ENCODE measurements at regions not wholly inside any gene's neighbourhood (a gene's known extent, or its start where the extent isn't known, plus 50 kb on each side); places are given as distances from the start of the nearest gene placed in this dataset.

- DNase-seq: no peak
Measured at GRCh38 chr2:41924709-41925408, 123.0 kb upstream of the PKDCC start.

DNA sequence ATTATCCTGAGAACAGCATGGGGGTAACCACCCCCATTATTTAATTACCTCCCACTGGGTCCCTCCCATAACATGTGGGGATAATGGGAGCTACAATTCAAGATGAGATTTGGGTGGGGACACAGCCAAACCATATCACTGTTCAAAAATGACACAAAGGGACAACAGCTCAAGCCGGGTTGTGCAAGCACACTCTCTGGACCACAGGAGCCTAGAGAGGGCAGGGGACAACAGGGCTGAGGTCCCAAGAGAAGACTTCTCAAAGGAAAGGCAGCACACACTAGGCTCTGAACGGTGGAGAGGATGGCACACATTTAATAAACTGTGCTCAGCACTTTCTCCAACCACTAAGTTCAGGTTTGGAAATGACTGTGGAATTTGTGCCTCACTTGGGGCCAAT, 122.1 kb upstream of the PKDCC start:
- no peak for DNase-seq

DNA sequence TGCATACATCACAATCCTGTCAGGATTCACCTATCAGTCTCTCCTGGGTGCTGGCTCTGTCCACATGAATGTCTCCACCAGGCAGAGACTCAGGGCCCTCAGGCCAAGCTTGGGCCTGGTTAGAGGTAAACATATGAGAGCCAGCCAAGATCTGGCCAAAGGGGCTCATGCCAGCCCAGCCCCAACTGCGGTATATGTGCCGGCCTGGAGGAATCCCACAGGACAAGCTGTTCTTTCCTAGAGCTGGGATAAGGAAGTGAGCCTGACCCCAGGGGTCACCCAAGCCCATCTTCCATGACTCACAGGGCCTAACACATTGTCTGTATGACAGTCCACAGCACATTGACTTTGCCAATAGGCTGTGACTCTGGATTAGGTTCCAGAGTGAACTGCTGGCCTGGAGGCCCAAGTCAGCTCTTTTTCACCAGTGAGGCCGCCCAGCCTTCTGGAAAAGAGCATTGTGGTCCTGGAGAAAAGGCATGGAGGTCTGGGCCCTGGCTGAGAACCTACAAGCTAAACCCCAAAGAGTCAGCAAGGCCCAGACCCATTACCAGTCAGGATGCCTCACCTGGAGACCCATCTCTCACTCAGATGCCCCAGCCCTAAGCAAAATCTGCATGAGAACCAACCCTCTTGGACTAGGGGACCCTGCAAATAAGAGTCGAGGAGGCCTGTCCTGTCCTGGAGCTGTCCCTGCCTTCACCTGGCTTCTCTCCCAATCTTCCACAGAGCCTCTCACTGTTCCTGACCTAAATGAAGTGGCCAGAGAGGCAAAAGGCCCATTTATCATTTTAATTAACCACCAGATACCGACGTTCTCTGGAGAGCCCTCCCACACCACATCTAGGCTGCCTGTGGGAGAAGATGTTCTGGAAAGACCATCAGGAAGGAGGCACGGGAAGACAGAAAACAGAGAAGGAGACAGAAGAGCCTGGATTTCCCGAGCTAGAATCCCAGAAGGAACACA, 120.9 kb upstream of the PKDCC start:
- DNase-seq: no peak

DNA sequence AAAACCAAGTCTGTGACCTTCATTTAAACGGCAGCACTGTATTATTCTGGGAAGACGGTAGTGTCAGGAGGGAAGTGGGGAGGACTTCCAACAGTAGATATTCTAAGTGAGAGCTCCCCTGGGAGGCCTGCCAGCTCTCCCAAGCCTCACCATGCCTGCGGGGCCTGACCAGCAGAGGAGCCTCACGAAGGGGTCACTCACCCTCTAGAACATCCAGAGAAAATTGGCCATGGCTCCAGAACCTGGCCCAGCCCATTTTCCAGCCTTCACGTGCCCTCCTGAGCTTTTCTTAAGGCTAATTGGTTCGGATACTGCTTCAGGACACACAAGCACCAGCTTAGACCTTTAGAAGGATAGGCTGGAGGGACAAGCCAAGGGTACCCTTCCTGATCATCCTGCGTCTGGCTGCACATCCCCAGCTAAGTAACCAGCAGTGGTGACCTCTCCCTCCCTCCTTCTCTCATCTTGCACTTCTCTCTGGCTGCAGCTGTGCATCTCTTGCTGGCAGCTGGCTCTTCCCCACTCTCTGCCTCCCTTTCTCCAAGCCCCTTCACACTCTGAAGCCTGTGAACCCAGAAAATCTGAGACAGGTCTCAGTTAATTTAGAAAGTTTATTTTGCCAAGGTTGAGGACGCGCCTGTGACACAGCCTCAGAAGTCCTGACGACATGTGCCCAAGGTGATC, 120.1 kb upstream of the PKDCC start:
- DNase-seq: no peak

DNA sequence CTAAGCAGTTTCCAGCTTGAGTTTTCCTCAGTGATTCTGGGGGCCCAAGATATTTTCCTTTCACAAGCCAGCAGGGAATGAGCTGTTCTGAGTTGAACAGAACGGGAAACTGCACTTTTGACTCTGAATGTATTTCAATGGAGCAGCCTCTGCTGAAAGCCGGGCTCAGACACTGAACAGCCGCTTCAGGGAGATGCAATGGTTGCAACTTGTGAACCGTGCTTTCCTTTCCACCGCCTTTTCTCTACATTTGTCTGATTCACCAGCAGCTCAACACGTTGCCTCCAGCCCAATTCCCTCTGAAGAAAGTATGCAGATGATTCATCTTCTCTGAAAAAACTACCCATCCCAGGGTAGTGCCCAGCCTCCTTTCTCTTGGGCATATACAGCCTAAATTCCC, 119.3 kb upstream of the PKDCC start:
- DNase-seq: no peak

DNA sequence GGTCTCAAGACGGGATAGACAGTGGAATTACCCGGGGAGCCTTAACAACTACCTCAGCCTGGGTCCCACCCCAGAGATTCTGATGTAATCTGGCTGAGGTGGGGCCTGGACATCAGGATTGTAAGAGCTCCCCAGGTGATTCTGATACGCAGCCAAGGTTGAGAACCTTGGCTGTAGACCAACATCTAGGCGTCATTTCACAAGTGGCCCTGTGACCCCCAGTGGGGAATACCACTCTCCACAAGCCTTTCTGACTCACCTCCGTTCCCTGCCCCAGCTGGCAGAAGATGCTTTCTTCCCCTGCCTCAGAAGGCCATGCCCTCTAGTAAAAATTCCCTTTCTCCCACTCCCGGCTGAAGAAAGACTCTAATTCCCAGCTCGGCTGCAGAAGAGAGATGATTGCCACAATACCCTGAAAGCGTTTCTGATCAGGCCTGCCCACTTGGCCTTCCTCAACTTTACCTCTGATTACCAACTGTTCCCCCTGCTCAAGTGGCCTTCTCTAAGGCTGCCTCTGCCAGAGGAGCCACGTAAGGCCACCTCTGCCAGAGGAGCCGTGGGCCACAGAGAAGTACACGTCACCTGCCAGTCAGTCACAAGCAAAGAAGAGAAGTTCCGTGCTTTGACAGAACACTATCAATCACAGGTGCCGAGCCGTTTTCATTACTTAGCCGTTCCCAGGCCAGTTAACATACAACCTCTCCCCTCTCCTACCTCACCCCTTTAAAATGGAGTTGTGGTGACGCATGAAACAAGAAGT, 116.8 kb upstream of the PKDCC start:
- no peak for DNase-seq

DNA sequence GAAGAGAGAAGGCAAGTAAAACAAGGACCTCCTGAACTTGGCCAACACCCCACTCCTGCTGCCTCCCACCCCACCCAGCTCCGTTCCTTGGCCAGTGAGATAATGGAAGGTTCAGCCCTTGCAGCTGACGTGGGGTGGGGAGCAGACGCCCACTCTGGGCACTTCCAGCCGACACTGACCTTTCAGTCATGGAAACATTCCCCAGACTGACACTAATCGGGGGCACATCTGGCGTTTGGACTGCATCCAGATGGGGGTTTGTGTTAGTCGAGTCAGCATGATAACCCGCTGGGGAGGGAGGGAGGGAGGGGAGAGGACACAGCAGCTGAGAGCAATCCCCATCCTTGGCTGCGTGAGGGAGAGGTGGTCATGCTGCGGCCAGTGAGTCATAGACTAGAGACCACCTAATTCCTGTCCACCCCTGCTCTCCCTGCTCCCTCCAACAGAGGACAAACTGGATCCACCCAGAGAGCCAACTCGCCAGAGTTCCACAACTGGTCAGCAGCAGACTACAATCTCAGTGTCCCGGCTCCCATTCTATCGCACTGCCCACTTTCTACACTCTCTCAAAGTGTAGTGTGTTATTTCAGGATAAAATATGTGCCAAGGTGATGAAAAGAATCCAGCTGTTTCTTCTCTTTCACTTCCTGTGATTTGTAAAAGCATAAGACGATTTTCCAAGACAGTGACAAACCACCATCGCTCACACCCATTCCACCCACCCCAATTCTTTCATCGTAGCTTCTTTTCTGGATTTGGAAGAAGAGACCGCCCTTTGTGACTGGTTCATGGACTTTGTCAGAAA, 115.4 kb upstream of the PKDCC start:
- no peak for DNase-seq

DNA sequence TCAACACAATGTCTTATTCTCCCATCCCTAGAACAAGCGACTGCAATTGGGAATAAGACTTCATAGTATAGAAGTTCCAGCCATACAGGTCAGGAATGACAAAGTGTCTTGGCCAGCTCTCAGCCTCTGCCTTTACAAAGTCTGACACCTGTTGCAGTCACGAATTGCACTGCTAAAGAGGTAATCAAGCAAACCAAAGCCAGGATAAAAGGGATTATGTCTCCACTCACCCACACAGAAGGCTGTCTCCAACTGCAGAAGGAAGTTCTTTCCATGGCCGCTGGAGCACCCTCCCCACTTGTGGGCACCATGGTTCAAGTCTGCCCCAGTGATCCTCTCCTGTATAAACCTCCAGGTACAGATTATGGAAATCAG, 114.8 kb upstream of the PKDCC start:
- DNase-seq: no peak

GRCh38 chr2:41933585-41934320, 114.1 kb upstream of the PKDCC start:
- no peak for DNase-seq

DNA sequence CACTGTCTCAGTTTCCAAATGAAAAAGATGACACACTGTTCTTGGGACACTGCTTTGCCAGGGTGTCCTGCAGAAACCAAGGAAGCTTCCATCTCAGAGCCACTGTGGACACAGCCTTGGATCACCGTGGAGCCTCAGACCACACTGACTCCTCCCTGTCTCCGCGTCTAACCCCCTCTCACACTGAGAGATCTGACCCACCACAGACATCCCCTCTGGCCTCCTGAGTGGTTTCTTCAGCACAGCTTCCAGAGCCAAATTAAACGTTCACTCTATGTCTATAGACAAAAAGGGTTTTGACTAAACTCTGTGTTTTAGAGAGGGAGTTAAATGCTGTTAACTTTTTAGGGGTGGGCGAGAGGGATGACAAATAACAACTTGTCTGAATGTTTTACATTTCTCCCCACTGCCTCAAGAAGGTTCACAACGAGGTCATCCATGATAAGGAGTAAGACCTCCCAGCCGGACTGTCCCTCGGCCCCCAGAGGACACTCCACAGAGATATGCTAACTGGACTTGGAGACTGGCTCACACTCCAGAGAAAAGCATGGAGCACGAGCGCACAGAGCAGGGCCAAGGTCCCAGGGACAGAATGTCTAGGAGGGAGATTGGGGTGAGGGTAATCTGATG, 113.4 kb upstream of the PKDCC start:
- no peak for DNase-seq

DNA sequence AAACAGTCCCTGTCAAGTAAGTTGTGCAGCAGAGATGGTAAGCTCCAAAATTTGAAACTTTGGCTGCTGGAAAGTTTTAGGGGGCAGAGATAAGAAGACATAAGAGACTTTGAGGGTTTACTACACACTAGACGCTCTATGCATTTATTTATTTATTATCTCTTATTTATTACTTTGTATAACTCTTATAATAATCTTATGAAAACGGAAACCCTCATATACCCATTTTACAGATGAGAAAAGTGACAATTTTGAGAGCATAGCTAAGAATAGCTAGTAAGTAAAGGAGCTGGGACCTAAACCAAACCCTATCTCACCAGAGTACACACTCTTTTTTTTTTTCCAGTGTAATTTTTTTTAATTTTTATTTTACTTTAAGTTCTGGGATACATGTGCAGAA, 112.8 kb upstream of the PKDCC start:
- DNase-seq: no peak

GRCh38 chr2:41935825-41936224, 112.0 kb upstream of the PKDCC start:
- no peak for DNase-seq

DNA sequence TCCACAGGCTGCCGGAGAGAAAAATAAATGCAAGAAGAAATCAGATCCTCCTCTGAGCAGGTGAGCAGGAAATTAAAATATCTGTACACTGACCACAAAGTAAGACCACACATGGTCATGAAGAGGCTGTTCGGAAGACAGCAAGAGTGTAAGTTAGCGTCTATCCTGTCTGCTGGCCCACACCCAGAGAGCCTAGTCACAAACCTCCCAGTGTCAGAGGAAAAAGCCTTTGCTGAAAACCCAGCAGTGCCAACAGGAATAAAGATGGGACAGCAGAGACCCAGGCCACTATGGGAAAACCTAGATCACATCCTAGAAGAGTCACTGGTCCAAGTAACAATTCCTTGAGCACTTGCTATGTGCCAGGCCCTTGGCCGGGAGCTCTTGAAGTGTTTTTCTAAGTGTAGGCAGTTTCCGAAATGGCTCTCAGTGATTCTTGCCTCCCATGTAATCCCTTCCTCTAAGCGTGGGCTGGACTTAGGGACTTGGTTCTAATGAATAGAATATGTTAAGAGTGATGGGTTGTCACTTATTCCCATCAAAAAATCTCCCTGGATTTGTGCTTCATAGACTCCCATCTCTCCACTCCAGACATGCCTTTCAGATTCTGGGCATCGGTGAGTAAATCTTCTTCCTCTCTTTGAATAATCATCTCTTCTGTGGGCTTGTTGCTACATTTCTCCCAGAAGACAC, 110.9 kb upstream of the PKDCC start:
- no peak for DNase-seq

- no peak for DNase-seq
Measured at GRCh38 chr2:41937464-41937906, 110.3 kb upstream of the PKDCC start.

DNA sequence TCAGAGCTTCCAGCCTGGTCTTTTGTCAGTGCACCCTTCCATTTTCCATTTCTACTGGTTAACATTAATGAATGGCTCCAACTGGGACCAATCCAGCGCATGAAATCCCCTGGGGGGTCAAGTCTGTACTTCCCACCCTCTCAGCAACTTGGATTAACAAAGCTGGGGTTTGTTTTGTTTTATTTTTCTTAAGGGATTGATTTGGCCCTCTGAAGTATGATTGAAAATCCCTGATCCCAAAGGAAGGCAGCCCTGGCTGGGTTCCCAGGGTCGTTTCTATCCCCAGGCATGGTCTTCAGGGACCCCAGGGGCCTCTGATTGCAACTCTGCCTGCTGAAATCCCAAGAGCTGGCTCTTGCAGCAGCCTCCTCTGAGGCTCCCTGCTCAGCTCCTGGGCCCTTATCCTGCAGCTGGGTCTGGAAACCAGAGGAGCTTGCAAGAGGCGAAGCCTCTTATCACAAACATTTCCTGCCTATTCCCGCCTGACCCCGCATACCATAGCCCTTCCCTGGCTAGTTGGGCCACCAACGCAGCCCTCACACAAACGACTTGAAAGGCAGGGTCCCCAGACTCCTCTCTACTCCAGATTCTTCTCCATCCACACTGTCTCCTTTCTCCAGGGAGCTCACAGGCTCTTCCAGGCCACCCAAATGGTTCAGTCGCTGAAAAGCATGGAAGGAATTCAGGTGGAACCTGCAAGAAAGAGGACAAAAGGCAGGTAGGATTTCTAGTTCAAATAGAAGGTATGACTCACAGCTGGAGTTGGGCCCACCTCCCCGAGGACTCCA, 109.7 kb upstream of the PKDCC start:
- DNase-seq: no peak

DNA sequence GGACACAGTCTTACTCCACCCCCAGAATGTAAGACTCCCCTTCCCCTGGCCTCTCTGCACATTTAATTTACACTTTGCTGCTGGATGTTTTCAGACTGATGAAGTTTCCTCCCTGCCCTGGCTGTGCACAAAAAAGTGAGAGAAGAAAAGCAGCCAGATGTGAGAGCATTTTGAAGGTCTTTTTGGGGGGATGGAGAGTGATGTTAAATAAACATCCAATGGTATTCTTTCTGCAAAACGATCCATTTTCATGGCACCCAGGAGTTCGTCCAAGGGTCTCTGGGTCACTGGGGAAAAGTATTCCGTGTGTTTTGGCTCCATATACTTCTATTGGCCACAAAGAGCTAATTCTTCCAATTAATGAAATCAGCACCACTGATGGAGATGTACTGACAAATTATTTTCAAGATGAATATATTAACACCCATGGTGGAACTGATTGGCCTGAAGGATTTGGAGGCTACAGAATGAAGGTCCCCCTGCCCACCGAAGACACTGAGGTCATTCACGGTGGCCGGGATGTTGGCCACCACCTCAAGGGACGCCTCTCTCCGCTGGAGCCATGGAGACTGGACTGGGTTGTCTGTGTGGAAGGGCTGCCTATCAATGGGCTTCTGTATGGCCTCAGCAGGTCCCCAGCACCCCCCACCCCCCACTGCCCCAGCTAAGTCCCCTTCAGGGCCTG, 107.6 kb upstream of the PKDCC start:
- no peak for DNase-seq

DNA sequence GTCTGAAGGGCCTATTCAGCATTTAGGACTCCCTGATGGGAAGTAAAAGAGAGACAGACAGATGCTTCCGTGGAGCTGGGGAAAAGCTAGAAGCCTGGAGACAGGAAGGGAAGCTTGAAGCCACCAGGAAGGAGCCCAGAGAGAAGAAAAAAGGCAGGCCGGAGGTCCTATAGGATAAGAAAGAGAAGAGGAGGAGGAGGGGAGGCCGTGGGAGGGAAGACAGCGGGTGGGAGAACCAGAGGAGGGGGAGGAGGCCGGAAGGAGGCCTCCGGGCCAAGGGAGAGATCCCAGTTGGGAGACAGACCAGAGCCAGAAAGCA, 107.1 kb upstream of the PKDCC start:
- DNase-seq: no peak

- DNase-seq: no peak
Measured at GRCh38 chr2:41941831-41942230, 106.0 kb upstream of the PKDCC start.

DNA sequence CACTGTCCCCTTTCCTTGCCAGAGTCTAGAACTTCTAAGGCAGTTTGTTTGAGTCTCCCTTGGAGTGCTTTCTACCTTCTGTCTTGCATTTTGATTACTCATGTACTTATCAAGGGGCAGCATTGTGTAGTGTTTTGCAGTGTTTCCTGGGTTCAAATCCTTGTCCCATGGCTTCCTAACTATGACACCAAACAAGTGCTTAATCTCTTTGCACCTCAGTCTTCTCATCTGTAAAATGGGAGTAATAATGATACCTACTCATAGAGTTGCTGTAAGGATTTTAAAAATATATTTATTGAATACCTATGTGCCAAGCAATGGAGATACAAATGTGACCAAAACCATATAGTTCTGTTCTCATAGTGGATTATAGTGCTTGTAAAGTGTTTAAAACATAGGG, 105.5 kb upstream of the PKDCC start:
- no peak for DNase-seq
